Hippocampal formation (tissue), 2 donors: ENCODE measurements at regions not wholly inside any gene's neighbourhood (a gene's known extent, or its start where the extent isn't known, plus 50 kb on each side); places are given as distances from the start of the nearest gene placed in this dataset.

Experiments used
- DNase-seq, 2 donors: peaks; one replicate each; lab custom pipeline; 2025; lab: John Stamatoyannopoulos, UW

DNA sequence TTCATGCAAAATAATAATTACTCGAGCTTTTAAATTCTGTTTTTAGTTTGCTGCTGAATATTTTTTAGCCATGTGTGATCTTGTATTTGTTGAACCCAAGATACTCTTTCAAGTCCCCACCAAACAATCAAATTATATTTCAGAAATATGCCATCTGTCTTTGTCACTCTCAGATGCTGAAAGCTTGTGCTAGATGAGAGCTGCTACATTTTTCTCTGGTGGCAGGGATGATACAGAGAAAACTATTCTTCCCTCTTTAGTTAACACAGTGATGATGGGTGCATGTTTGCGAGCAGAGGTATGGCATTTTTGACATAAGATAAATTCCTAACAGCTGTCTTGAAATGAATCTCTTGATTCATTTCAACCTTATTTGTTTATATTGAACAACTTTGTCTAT is 100.6 kb upstream of the NPHP3 start:
- no peak for DNase-seq

DNA sequence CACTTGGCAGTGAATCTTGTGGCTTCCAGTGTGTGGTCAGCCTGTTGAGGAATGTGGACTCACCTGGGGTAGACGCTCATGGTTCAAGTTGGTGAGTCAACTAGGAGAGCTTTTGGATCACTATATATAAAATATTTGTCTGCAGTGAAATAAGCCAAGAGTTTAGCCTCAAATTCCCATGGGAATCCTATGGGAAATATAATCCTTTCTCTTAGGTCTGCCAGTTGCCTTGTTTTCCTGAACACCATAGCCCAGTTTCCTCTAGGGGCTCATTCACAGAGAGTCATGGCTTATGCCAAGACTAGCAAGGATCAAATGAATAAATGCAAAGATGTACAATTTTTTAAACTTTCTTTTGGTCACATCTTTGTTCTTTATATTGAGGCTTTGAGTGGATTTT is 100.1 kb upstream of the NPHP3 start:
- DNase-seq: no peak

DNA sequence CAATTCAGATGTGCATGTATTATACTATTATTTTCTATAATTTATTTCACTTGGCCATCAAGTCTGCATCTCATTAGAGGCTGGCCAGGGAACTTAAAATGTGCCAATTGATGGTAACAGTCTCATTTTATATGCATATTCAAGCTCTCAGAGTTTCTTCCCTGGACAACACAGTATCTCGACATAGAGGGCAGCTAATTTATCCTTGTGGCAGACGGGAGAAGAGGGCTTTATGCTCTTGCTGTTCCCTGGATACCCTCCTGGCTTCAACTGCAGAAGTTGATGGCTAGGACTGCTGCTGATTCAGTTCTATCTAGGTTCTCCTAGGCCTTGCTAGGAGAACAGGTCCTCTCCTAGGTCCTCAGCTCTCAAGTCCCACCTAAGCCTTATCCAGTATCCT is 99.1 kb upstream of the NPHP3 start:
- DNase-seq: no peak

DNA sequence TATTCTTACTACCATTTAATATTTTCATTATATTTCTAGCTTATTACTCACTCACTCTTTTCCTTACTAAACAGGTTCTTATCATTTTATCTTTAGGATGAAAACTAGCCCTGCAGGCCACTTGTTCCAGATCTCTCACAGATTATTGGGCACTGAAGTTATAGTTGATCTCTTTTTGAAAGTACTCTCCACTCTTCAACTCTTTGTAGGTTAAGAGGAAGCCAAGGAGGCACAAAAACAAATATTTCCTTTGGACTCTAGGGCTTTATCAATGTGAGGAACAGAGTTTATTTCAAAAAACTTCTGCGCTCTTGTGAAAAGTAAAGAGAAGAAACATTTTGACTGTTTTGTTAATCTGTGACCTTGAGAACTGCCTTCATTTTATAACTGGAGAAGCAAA is 96.0 kb upstream of the NPHP3 start:
- no peak for DNase-seq

DNA sequence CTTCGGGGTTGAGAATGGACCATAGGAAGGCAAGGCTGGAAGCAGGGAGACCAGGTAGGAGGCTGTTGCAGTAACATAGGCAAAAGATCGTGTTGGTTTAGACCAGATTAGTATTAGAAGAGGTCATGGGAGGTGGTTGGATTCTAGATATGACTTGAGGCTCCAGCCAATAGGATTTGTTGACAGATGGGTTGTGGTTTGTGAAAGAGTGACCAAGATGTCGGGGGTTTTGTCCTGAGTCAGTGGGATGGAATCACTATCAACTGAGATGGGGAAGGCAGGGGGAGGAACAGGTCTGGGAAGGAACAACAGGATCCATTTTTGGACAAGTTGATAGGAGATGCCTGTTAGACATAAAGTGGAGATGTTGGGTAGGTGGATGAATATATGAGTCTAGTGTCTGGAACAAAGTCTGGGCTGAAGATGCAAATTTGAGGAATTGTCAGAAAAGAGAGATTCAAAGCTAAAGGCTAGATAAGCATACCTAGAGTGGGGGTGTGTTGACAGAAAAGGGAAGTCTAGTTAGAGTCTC is 95.5 kb upstream of the NPHP3 start:
- no peak for DNase-seq

DNA sequence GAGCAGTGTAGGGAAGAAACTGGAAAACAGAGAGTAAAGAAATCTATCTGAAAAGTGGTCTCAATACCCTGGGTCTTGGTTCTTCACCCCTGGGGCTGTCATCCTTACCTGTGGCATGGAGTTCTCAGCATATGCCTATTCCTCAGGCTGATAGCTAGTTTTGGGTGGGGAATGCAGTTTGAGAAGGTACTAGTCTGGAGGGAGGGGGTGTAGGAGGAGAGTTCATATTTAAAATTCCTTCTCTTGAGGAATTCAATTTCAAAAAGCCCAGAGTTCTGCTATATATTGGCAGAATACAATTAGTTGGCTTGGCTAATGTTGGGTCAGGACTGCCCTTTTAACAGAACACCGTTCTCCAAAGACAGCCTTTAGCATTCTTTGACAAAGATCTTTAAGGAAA is 82.9 kb upstream of the NPHP3 start:
- DNase-seq: no peak

DNA sequence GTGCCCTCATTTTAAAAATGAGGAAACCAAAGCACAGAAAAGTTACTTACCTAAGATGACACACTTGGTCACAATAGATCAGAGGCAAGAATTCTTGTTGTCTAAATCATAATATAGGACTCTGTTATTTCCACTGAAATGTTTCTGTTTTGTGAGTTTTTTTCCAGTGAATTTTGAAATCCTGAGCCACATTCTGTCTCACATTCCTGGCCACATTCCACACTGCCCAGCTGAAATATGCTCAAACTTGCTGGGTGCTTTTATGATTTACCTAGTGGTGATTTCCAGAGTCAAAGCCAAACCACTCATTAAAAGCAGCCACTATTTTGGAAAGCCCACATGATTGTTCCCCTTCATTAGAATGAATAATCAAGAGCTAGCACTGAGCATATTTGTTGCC is 82.3 kb upstream of the NPHP3 start:
- DNase-seq: no peak

DNA sequence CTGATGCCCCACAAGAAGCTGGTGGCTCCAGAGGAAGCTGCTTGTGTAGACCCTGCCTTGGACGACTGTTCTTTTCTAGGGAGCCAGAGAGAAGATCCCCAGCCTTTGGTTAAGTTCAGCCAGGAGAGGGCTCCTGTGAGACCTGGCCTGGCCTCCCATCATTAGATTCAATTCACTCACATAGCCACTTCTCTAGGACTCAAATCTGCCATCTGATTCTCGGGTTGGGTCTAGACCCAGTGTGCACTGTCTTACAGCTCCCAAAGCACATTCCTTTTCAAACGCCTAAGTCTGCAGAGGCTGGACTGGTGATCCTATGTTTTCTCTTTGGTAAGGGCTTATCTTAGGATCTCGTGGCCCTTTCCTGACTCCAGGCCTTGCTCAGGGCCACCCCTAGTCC is 81.7 kb upstream of the NPHP3 start:
- DNase-seq: no peak

DNA sequence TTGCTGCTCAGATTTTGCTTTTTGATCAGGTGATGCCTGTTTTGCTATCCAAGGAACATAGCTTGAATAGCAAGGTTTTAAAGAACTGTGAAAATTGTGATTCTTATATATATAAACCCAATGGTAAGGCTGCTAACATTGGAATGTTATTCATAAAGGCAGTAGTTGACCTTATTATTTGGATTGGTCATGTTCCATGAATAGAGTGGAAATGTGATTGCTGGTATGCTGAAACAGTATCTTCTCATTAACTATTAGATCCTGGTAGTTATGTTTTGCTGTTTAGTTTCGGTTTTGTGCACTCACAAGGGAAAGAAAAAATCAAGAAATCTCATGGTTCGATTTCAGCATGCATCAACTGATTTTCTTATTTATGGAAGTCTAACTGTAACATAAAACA is 78.7 kb upstream of the NPHP3 start:
- no peak for DNase-seq

DNA sequence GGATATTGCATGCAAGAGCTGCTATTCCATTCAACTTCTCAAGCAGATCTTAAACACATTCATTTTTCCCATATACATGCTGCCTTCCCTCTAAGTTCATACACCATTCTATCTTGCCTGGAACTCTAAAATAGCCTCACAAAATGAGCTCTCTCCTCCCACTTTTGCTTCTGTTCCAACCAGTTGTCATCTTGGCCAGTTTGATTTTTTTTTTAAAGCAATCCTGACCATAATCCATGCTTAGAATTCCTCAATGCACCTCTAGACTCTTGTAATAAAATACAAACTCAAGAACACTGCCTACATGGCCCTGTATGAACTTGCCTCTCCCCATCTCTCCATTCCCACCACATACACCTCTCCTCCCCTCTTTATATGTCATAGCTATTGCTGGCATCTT is 68.6 kb upstream of the NPHP3 start:
- DNase-seq: no peak

DNA sequence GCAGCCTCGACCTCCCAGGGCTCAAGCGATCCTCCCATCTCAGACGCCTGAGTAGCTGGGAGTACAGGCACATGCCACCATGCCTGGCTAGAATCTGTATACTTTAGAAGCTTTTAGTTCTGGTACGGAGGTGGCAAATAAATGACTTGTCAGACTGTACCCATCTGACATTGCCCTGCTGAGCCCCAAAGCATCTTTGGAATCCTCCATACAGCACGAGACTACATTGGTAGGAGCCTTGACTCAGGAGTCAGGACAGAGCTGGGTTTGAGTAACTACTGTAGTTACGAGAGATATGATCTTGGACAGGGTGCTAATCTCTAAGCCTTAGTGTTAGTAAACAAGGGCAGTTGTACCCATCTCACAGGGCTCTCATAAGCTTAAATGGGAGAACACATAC is 67.8 kb upstream of the NPHP3 start:
- no peak for DNase-seq

DNA sequence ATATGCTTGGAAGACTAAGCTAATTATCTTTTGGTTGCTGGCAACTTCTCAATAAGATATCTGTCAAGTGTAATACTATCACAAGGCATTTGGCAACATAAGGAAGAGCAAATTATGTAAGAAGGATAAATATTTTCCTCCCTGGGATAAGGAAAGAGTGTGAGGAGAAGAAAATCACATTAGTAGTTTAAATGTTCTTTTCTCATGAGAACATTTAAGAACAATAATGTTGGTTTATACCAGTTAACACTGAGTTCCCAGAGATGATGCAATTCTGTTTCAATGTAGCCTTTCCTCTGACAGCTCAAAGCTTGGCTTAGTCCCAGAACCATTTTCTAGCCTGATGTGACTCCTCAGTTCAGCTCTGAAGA is 66.1 kb upstream of the NPHP3 start:
- peak in 1 of 2 donors; percentile 66 for DNase-seq

DNA sequence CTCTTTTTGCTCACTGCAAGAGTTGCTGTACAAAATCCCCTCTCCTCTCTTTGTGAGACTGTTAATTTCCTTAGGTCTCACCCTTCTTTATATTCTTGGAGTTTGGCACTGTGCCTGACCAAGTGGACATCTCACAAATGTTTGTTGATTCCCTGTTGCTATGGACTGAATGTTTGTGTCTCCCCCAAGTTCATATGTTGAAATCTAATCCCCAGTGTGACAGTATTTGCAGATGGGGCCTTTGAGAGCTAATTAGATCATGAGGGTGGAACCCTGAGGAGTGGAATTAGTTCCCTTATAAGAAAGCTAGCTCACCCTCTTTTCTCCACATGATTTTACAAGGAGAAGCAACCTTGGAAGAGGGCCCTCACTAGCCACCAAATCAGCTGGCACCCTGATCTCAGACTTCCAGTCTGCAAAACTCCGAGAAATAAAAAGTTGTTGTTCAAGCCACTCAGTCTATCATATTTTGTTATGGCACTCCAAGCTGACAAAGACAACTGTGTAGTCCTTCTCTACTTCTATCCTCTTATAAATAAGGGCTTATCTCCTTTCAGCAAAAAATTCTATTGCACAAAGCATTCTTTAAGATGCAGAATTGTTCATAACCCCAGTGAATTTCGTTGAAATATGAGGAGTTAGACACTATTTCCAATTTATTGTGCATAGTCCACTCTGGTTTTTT is 65.5 kb upstream of the NPHP3 start:
- no peak for DNase-seq

DNA sequence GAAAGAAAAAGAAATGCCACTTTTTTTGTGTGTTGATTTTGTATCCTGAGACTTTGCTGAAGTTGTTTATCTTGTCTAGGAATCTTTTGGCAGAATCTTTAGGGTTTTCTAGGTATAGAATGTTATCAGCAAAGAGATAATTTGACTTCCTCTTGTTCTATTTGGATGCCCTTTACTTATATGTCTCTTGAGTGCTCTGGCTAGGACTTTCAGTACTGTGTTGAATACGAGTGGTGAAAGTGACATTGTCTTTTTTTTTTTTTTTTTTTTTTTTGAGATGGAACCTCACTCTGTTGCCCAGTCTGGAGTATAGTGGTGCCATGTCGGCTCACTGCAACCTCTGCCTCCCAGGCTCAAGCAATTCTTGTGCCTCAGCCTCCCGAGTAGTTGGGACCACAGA is 64.7 kb upstream of the NPHP3 start:
- no peak for DNase-seq

DNA sequence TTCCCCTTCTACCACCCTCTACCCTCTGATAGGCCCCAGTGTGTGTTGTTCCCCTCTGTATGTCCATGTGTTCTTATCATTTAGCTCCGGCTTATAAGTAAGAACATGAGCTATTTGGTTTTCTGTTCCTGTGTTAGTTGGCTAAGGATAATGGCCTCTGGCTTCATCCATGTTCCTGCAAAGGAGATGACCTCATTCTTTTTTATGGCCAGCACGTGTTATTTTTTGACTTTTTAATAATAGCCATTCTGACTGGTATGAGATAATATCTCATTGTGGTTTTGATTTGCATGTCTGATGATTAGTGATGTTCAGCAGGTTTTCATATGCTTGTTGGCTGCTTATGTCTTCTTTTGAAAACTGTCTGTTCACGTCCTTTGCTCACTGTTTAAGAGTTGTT is 63.1 kb upstream of the NPHP3 start:
- DNase-seq: no peak

DNA sequence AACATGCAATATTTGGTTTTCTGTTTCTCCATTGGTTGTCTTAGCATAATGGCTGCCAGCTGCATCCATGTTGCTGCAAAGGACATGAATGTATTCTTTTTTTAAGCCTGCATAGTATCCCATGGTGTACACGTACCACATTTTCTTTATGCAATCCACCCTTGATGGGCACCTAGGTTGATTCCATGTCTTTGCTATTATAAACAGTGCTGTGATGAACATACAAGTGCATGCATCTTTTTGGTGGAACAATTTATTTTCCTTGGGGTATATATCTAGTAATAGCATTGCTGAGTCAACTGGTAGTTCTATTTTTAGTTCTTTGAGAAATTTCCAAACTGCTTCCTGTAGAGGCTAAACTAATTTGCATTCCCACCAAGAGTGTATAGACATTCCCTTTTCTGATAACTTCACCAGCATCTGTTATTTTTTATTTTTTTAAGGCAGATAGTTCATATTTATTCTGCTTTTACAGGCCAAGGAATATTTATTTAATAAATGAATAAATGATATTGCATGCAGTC is 62.4 kb upstream of the NPHP3 start:
- no peak for DNase-seq

DNA sequence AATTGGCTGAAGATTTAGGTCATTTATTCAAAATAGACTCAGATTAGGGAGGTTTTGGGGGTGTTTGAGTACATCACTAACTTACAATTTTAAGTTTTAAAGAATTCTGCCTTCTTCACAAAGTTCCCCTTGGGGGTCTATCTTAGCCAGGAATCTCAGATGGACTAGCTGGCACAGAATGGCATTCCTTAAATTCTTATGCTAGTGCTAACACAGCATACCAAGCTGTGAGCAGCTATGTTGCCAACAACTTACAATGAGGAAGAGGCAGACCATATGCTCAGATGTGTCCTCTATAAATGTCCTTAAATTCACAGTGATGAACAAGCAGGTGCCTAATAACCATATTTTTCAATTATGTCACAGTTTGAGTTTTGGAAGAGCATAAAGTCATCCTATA is 60.9 kb upstream of the NPHP3 start:
- DNase-seq: no peak

DNA sequence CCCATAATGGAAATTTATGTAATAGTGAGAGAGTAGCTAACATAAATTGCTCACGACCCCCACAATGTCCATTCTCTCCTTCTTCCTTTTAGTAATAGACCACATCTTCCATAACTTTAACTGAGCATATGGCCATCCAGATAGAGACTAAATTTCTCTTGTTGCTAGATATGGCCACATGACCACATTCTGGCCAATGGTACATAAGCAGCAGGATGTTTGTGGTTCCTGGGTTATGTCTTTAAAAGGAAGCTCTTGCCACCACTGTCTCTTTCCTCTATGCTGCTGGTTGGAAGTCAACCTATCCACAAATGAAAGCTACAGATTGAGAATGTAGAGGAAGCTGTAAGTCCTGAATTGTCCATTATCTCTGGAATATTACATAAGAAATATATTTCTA is 59.7 kb upstream of the NPHP3 start:
- no peak for DNase-seq

DNA sequence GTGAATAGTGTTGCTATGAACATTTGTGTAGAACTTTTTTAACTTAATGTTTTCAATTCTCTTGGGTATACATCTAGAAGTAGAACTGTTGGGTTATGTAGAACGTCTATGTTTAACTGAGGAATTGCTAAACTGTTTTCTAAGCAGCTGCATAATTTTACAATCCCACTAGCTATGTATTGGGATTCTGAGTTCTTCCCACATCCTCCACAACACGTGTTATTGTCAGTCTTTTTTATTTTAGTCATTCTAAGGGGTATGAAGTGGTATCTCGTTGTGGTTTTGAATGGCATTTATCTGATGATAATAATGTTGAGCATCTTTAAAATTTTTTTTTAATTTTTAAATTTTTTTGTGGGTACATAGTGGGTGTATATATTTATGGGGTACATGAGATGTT is 55.0 kb upstream of the NPHP3 start:
- DNase-seq: no peak

DNA sequence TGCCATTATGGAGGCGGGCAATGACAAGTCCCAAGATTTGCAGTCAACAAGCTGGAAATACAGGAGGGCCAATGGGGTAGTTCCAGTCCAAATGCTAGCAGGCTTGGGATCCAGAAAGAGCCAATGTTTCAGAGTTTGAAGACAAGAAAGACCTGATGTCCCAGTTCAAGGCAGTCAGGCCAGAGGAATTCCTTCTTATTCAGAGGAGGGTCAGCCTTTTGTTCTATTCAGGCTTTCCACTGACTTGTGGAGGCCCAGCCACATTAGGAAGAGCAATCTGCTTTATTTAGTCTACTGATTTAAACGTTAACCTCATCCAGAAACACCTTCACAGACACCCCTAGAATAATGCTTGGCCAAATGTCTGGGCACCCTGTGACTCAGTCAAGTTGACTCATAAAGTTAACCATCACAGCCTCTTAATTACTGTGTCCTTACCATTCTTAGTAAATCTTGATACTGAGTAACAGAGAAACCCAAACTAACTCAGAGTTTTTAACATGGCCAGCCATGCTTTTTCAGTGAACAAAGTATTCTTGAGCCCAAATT is 50.9 kb upstream of the NPHP3 start:
- no peak for DNase-seq

DNA sequence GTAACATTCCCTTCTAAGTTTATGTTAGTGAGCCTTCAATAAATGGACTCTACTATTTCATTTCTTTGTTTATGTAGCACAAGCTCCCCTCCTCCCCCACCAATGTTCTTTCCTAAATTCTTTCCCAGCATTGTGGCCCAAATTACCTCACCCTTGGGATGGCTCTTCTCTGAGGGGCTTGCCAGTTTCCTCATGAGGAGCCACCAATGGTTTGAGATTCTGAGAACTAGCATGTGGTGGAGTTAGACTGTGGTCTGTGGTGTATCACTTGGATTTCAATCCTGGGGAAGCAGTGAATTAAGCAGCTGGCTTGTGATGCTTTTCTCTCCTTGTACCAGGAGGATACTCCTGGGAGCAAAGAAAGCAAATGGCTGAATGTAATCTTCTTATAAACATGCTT is 50.0 kb upstream of the NPHP3 start:
- no peak for DNase-seq
